Stimulated activated naive CD4-positive, alpha-beta T cell treated with Interleukin-2 at 50 U/mL for 16 hours (primary cell): ENCODE measurements at regions not wholly inside any gene's neighbourhood (a gene's known extent, or its start where the extent isn't known, plus 50 kb on each side); places are given as distances from the start of the nearest gene placed in this dataset.
"Not testable (repeated sequence)": the region's sequence is repeated elsewhere in the genome, so short reads cannot be mapped to it uniquely, and the experiment has no call there.

Experiments used
- DNase-seq: peaks from one replicate; lab custom pipeline; 2025; lab: John Stamatoyannopoulos, UW

DNA sequence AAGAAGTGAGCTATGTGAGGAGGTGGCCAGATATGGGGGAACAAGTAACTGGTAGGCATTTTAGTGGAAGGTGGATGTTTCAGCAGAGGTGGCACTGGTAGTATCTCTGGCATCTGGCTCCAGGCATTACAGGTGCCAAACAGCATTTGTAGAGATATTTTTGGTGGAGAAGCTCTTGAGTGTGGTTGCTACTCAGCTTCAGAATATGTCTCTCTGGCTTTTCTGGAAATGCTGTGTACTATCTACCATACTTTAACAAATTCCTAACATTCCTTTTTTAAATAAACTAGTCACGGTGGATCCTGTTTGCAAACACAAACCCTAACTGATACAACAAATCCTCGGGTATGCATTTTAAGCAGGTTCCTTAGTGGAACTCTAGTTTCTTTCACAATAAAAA, 128.0 kb downstream of the BARX2 start:
- DNase-seq: no peak

GRCh38 chr11:129505266-129505665, 129.6 kb downstream of the BARX2 start:
- DNase-seq: no peak

GRCh38 chr11:129508163-129508562, 132.5 kb downstream of the BARX2 start:
- DNase-seq: no peak

DNA sequence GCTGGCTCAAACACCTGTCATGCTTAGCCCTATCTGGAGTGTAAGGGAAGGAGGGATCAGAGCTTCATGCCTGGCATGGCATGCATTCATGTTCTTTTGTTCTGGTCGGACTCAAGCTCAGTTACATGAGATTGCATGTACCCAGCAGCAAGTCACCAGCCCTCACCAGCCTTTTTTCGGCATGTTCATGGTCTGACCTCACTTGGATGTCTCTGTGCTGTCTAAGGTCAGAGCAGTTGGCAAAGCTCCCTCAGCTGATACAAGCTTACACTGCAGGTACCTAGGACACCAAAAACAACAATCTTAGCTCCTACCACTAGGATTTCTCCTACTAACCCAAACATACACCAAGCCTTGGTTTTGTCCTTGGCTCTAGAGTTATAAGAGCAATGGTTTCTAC, 152.6 kb downstream of the BARX2 start:
- no peak for DNase-seq

DNA sequence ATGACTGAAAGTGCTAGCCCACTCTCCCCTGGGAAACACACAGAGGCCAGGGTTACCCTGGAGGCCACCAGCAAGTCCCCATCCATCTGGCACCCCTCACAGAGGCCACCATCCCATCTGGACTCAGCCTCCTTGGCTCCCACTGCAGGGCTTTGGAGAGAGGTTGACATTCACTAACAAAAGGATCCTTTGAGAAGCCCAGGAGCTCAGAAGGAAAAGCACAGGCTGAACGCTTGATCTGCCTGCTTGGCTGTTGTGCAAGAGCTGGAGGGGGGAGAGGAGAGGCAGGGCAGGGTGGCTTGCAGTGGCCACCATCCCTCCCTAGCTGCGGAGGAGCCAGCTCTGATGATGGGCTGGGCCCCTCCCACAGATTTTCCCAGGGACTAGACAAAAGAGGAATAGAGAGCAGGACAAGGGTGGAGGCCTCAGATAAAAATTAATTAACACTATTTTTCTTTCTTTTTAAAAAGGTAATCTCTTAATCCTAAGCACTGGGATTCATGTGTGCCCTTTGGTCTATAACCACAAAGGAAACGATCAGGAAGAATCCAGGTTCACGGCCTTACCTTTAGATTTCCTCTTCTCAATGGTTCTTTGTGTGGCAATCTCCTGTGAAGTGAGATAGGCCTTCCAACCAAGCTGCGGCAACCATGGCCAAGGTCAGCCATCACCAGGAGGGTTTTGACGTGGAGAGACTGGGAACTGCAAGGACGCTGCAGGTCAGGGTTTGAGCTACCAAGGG, 154.7 kb downstream of the BARX2 start:
- DNase-seq: no peak

- no peak for DNase-seq
Measured at GRCh38 chr11:129533395-129533794, 157.7 kb downstream of the BARX2 start.

DNA sequence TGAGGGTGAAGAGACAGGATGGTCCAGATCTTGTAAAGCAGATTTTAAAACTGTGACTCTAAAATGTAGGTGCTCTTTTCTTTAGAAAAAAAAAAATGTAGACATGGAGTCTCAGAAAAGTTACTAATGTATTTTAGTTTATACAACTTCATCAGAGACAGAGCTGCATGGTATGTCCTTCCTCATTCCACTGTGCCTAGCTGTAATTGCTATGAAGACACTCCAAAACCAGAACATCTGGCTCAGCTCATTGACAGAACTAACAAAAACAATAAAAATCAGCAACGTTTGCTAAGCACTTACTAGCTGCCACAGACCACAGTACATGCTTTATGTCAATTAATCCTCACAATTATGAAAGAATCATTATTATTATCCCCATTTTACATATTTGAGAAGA, 160.7 kb downstream of the BARX2 start:
- no peak for DNase-seq

DNA sequence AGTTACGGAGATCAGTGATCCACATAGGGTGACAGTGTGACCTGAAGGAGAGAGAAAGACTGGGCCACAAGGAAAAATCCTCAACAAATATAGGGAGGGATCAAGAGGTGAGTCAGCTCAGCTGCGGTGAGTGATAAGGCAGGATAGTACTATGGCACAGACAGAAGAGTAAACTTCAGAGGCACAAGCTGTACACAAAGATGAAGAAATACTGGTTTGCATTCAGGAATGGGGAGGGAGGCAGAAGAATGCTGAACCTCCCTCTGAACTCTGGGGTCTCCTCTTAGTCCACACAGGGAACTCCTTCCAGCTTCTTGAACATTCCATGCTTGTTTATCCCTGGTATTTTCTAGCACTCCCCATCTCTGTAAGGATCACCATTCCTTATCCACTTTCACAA, 162.7 kb downstream of the BARX2 start:
- no peak for DNase-seq

GRCh38 chr11:129543515-129544290, 168.1 kb downstream of the BARX2 start:
- DNase-seq: no peak

DNA sequence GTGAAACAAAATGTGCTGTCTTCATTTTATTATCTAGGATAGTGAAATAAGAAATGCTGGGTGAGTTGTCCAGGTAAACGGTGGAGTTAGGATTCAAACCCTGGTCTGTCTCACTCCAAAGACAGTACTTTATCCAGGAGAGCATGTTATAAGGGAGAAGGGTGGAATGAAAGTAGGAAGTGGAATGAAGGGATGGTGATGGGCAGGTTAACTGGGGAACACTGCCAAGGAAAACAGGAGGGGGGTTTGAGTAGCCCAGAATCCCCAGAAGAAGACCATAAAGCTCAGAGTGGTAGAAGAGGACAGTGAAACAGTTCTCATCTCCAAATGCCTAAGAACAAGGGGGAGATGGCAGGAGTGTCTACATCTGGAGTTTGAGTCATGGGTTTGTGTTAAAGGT, 169.0 kb downstream of the BARX2 start:
- no peak for DNase-seq

DNA sequence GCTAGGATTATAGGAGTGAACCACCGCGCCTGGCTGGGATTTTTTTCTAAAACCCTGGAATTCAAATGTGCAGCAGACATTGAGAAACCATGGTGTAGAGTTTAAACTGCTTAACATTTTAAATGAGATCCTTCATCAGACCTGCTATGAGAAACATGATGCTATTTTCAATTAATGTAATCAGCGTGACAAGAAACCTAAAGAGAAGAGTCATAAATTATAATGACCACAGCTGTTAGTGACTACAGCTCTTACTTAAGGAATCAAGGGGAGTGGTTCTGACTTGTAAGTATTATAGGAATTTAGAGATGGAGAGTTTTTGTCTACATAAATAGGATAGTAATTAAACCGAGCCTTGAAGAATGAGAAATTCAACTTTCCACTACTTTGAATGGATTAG, 170.6 kb downstream of the BARX2 start:
- no peak for DNase-seq

DNA sequence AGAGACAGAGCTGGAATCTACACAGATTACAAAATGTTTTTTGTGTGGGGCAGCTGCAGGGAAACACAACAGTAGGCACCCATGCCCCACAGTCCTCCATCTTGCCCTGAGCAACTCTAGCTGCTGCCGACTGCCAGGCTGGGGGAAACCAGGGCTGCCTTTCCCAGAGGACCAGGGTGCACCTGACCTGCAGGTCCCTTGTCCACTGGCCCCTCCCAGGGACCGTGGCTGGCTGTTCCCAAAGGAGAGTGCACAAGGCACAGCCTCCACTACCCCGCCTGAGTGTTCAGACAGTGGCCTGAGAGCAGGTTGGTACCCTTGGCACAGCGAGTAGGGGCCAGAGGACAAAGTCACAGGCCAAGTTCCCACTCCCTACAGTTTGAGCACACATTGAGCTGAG, 181.8 kb downstream of the BARX2 start:
- DNase-seq: no peak

DNA sequence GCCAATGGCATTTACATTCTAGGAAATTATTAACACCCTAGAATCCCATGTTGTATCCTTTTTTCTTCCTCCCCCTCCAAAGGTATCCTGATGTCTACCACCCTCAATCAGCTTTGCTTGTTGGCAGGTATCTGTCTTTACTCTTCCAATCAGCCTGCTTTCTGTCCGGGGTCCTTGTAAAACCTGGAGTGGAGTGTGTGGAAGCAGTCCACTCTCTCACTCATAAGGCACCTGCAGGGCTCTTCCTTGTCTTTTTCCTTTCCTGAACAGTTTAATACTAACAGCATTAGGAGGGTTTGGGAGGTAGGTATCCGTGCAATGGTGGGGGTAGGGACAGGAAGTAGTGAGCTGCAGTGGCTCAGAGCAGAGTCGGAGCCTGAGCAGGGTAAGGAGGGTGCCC, 193.4 kb downstream of the BARX2 start:
- no peak for DNase-seq

GRCh38 chr11:129572667-129573066, 197.0 kb downstream of the BARX2 start:
- DNase-seq: not testable (repeated sequence)

DNA sequence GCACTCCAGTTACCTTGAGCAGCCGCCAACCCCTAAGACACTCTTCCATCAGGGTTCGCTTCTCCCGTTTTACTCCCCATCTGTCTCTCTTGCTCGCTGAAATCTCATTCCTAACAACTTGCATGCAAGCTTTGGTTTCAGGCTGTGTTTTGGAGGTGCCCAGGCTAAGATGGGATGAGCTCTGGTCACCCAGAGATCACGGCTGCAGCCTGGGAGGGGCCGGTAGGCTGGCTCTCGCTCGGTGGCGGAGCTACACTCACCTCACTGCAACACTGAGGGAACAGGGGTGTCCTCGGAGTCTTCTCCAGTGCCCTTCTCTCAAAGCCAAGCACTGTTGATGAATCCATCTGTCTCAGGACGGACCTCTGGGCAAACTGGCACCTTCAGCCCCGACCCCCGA, 197.5 kb downstream of the BARX2 start:
- no peak for DNase-seq

DNA sequence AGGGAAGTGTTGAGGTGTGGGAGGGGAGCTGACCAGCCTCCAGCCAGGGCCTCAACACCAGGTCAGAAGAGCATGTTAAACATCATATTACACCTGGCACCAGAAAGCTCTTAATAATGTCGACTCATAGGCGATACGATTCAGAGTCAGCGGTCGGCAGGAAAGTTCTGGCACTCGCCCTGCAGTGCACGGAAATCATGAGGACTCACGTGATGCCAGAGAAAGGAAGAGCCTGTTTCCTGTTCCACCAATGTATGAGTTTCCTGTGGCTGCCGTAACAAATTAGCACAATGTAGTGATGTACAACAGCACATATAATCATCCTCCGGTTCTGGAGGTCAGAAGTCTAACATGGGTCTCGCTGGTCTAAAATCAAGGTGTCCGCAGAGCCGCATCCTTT, 198.8 kb downstream of the BARX2 start:
- DNase-seq: no peak

DNA sequence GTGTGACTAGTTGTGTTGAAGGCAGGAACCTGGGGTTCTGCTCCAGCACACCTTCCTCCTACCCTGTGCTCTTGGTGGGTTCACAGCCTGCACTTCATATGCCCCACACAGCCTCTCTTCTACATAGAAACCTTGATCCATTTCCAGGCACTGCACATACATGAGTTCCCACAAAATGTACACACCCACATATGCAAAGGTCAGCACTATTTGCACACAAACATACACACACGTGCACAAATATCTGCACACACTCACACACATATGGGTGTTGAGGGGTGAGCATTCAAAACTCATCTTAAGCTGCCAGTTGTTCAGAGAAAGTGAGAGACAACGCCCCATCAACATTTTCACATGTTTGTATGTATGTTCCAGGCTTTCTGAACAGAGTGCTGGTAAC, 201.0 kb downstream of the BARX2 start:
- DNase-seq: no peak

- no peak for DNase-seq
Measured at GRCh38 chr11:129578006-129578405, 202.4 kb downstream of the BARX2 start.

- no peak for DNase-seq
Measured at GRCh38 chr11:129580278-129580677, 204.6 kb downstream of the BARX2 start.

DNA sequence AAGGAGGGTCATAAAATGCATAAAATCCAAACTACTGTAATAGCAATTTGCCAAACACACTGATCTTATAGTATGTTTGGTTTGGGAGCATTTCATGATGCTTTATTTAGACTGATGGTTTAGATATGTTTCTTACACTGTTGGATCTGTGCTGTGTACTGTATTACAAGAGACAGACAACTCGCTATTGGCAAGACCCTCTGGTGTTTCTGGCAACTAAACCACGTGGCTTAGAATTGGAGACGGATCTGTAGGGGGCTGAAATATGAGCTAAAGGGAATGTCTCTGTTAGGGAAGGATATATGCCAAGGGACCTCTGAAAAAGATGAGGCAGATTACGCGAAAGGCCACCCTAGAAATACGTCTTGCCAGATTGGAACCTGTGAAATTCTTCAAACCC, 208.7 kb downstream of the BARX2 start:
- DNase-seq: no peak

DNA sequence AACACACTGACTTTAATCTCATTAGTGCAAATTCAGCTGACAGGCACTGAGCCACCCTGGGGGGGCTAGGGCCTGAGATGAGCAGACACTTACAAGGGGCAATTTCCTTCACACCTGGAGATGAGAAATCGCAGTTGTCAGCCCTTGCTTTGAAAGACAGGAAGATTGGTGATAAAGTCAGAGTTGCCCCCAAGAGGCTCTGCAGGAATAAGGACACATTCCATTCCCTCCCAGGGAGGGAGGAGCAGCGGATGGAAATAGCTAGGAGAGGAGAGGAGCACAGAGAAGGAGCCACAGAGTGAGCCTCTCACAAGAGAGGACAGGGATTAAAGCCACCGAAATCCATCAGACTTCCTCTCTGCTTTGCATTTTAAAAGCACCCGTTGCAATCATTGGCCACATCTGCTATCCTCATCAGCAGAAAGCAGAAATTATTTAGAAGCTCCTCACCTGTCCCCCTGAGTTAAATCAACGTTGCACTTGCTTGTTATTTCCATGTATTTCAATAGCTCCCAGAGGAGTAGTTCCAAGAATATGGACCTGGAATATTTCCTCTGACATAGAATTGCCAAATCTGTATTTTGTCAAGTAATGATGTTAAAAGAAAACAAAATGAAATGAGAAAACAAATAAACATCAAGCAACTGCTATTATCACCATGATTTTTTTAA, 213.7 kb downstream of the BARX2 start:
- no peak for DNase-seq

DNA sequence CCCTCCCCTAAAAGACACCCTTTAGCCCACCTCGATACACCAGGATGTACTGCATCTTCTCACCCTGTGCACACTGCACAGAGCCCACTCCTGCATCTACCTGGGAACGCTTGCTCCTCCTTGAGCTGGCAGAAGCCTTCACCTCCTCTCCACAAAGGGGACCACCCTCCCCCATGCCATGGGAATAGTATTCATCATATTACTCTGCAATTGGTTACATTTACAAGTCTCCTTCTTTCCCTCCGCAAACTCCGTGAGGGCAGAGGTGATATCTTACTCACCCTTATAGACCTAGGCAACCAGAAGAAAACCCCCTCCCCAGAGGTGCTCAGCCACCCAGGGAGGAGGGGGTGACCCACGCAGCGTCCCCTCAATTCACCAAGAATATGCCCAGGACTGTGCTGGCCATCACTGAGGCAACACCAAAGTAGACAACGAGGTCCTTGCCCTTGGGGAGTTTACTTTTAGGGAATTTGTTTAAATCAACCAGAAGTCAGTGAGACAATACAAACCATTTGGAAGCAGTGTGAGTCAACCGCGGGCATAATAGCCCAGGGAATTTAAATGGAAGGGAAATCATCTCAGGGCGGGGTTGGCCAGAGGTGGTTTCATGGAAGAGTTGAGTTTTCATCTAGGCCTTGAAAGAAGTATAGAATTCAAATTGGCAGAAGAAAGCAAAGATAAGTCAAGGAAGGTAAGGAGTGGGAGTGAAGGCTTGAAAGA, 214.5 kb downstream of the BARX2 start:
- DNase-seq: no peak
